GM12874 (cell line): ENCODE measurements at regions not wholly inside any gene's neighbourhood (a gene's known extent, or its start where the extent isn't known, plus 50 kb on each side); places are given as distances from the start of the nearest gene placed in this dataset.

Source experiments
- TF ChIP-seq, protein P1 (sequence below): IDR thresholded peaks from 2 replicates; pipeline ENCODE4 v1.5.1; 2011; ENCODE audit warnings: low read depth, mild to moderate bottlenecking, control low read depth, low read length, moderate library complexity; ENCODE audit not compliant: insufficient read depth

DNA sequence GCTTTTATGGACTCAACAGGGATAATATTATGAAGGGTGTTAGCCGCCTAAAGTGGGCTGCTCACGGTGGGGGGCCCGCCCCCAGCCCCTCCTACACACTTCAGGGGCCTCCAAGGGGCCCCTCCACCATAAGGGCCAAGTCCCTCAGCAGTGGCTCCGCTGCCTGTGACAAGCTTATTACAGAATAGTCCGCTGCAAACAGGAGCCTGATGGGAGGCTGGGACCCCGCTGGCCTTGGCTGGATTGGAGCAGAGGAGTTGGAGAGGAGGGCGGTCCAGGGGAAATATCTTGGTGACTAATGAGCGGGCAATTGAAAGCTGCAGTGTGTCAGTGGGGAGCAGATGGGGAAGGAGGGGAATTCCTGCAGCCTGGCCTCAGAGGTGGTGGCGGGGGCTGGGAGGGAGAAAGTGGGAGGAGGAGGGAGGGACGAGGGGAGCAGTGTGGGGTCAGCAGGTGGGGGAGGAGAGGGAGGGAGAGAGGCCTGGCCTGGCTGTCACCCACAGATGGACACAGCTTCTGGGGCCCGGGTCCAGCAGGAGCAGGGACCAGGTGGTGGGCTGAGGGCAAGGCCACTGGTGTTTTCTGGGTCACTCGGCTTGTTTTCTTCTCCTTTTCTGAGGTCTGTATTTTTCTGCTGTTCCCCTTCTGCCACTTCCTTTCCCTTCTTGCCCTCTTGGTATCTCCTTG lies 57.6 kb upstream of the FOXP4 start:
- TF ChIP-seq, protein P1, sequence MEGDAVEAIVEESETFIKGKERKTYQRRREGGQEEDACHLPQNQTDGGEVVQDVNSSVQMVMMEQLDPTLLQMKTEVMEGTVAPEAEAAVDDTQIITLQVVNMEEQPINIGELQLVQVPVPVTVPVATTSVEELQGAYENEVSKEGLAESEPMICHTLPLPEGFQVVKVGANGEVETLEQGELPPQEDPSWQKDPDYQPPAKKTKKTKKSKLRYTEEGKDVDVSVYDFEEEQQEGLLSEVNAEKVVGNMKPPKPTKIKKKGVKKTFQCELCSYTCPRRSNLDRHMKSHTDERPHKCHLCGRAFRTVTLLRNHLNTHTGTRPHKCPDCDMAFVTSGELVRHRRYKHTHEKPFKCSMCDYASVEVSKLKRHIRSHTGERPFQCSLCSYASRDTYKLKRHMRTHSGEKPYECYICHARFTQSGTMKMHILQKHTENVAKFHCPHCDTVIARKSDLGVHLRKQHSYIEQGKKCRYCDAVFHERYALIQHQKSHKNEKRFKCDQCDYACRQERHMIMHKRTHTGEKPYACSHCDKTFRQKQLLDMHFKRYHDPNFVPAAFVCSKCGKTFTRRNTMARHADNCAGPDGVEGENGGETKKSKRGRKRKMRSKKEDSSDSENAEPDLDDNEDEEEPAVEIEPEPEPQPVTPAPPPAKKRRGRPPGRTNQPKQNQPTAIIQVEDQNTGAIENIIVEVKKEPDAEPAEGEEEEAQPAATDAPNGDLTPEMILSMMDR = no peak

GRCh38 chr6:41489120-41489851 lies 56.9 kb upstream of the FOXP4 start:
- TF ChIP-seq, protein P1 = no peak

- TF ChIP-seq, protein P1 = no peak
These were observed 53.8 kb upstream of the FOXP4 start for GRCh38 chr6:41492261-41492891.

- TF ChIP-seq, protein P1 = no peak
These were observed 51.7 kb upstream of the FOXP4 start for GRCh38 chr6:41494212-41495110.
